Tibial nerve (tissue), 4 donors: ENCODE measurements at regions not wholly inside any gene's neighbourhood (a gene's known extent, or its start where the extent isn't known, plus 50 kb on each side); places are given as distances from the start of the nearest gene placed in this dataset.

ENCODE experiments used
- EP300 ChIP-seq, 2 donors: sonication (generic); formaldehyde crosslinking; IDR thresholded peaks; one replicate each; pipeline ENCODE4 v1.6.1; 2017; ENCODE audit warnings: antibody characterized with exemption in 2 of 2, mild to moderate bottlenecking in 1 of 2
- TF ChIP-seq, protein P1 (sequence below), 5 experiments: fragments of 200-600 bp in 3 of 5; fragments of 450-650 bp in 2 of 5; sonication (generic) in 3 of 5; IDR thresholded peaks; one replicate each; pipeline ENCODE4 v1.5.1; 2016 to 2019; ENCODE audit warnings: antibody characterized with exemption in 5 of 5, mild to moderate bottlenecking in 3 of 5, moderate library complexity in 2 of 5

DNA sequence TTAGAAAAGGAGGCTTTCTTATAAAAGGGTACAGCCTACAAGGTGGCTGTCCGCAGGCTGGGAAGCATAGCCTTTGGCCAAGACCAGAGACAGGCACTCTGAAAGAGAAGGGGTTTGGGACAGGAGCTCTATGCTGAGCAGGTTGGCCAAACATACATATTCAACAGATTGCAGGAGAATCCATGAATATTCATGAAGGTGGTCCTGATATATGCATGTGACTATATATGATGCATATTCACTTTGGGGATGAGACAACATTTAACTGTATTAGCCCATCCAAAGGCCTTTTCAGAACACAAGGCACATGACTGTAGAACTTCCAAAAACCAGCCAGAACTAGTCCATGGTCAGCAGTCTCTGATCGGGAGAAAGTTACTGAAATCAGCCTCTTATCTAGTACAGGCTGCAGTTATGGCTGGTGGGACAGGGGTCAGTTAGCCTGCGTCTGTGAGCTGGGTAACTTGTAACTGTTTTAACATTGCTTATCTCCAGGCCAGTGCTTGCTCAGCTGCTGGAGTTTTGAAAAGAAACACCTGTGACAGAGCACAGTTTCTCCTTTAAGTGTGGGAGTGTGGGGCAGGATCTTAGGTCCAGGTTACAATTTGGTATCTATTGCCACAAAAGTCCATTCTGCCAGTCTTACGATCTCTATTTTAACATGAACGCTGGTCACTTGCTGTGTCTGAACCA is 924.2 kb downstream of the UQCRFS1 start:
- TF ChIP-seq, protein P1, sequence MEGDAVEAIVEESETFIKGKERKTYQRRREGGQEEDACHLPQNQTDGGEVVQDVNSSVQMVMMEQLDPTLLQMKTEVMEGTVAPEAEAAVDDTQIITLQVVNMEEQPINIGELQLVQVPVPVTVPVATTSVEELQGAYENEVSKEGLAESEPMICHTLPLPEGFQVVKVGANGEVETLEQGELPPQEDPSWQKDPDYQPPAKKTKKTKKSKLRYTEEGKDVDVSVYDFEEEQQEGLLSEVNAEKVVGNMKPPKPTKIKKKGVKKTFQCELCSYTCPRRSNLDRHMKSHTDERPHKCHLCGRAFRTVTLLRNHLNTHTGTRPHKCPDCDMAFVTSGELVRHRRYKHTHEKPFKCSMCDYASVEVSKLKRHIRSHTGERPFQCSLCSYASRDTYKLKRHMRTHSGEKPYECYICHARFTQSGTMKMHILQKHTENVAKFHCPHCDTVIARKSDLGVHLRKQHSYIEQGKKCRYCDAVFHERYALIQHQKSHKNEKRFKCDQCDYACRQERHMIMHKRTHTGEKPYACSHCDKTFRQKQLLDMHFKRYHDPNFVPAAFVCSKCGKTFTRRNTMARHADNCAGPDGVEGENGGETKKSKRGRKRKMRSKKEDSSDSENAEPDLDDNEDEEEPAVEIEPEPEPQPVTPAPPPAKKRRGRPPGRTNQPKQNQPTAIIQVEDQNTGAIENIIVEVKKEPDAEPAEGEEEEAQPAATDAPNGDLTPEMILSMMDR (IDR thresholded peaks at IDR 0.05) = no peak
- TF ChIP-seq EP300 (IDR thresholded peaks at IDR 0.05) = no peak
